HCT116 (cell line): ENCODE measurements at regions not wholly inside any gene's neighbourhood (a gene's known extent, or its start where the extent isn't known, plus 50 kb on each side); places are given as distances from the start of the nearest gene placed in this dataset.
A peak's percentile ranks its signal among the peaks of the same experiment; 100 is the strongest.

Source experiments
- ATAC-seq: fragments of 200-7000 bp; cut with Tn5 transposase; 2 replicates; pipeline ENCODE4 v1.9.1; 2020; ENCODE audit warnings: mild to moderate bottlenecking, moderate library complexity
- BruUV-seq: library from RNA; stranded (reverse); fragments of 400-500 nt; replicated peaks from 2 replicates; lab custom pipeline; 2021; lab: Mats Ljungman, UMichigan
- CTCF ChIA-PET: fragments of 300-600 bp; sonication (Branson Sonifier 250); formaldehyde crosslinking; loops from one replicate; lab custom pipeline; 2021; ENCODE audit warnings: antibody characterized with exemption; lab: Charles Lee
- POLR2A ChIA-PET: fragments of 300-600, 350-600 bp; sonication (Branson Sonifier 250); formaldehyde crosslinking; loops from one replicate; lab custom pipeline; 2021; ENCODE audit warnings: antibody characterized with exemption; lab: Charles Lee
- RAD21 ChIA-PET, 2 experiments: fragments of 300-600 bp; sonication (Branson Sonifier 250); formaldehyde crosslinking; loops; one replicate each; lab custom pipeline; 2023; ENCODE audit warnings: low total read pairs in 2 of 2; ENCODE audit not compliant: uncharacterized antibody in 2 of 2, unreplicated experiment in 2 of 2, low non-redundant PET in 1 of 2; lab: Charles Lee
- DNase-seq: peaks from one replicate; pipeline ENCODE4 v3.0.0-alpha.2; 2010; ENCODE audit warnings: low read depth, low spot score
- H2AFZ ChIP-seq: fragments of 200-600 bp; shearing (Covaris generic), sonication (generic); 2 replicates; pipeline ENCODE4 v1.6.1; 2017; ENCODE audit warnings: low read depth, mixed run types, mixed read lengths, antibody characterized with exemption, low read length; ENCODE audit not compliant: poor library complexity, severe bottlenecking
- H3K27ac ChIP-seq: 2 replicates; pipeline ENCODE4 v1.5.1; 2012; ENCODE audit warnings: low read depth, low read length
- H3K27me3 ChIP-seq: fragments of 200-600 bp; sonication (generic); 2 replicates; pipeline ENCODE4 v1.6.1; 2016; ENCODE audit warnings: mixed run types, low read length, mixed read lengths; ENCODE audit not compliant: insufficient read depth
- H3K36me3 ChIP-seq, 2 experiments: fragments of 200-500 bp in 1 of 2; fragments of 200-600 bp in 1 of 2; sonication (Bioruptor generic) in 1 of 2; sonication (generic) in 1 of 2; 2 replicates each; pipeline versions ENCODE4 v1.5.1 to v1.6.1; 2014 to 2016; ENCODE audit warnings: low read length in 2 of 2, inconsistent platforms in 1 of 2, mixed read lengths in 1 of 2, mixed run types in 1 of 2; ENCODE audit not compliant: insufficient read depth in 2 of 2, control insufficient read depth in 1 of 2
- H3K4me1 ChIP-seq, 2 experiments: fragments of 200-600 bp in 1 of 2; sonication (generic) in 1 of 2; 2 replicates each; pipeline versions ENCODE4 v1.5.1 to v1.6.1; 2012 to 2017; ENCODE audit warnings: low read length in 2 of 2, inconsistent platforms in 1 of 2, mild to moderate bottlenecking in 1 of 2, mixed read lengths in 1 of 2, mixed run types in 1 of 2, moderate library complexity in 1 of 2; ENCODE audit not compliant: insufficient read depth in 2 of 2, control insufficient read depth in 1 of 2
- H3K4me2 ChIP-seq: fragments of 200-600 bp; sonication (generic); 2 replicates; pipeline ENCODE4 v1.6.1; 2017; ENCODE audit warnings: mixed run types, low read length, mixed read lengths
- H3K4me3 ChIP-seq, 2 experiments: fragments of 200-600 bp in 1 of 2; sonication (generic) in 1 of 2; replicated peaks in 1 of 2; 2 replicates each; pipeline ENCODE4 v1.5.1; 2011 to 2016; ENCODE audit warnings: low read length in 2 of 2, control low read depth in 1 of 2, low read depth in 1 of 2, mild to moderate bottlenecking in 1 of 2, mixed read lengths in 1 of 2, mixed run types in 1 of 2
- H3K79me2 ChIP-seq: fragments of 200-600 bp; sonication (generic); 2 replicates; pipeline ENCODE4 v1.6.1; 2017; ENCODE audit warnings: mild to moderate bottlenecking, mixed run types, low read length, moderate library complexity, mixed read lengths; ENCODE audit not compliant: insufficient read depth
- H3K9ac ChIP-seq: fragments of 200-600 bp; sonication (generic); 2 replicates; pipeline ENCODE4 v1.6.1; 2016; ENCODE audit warnings: low read length, mixed read lengths
- H3K9me2 ChIP-seq: fragments of 200-600 bp; sonication (generic), shearing (Covaris generic); 2 replicates; pipeline ENCODE4 v1.6.1; 2017; ENCODE audit warnings: mixed run types, mild to moderate bottlenecking, moderate library complexity; ENCODE audit not compliant: insufficient read depth
- H3K9me3 ChIP-seq, 2 experiments: fragments of 200-500 bp in 1 of 2; fragments of 200-600 bp in 1 of 2; sonication (Bioruptor generic) in 1 of 2; sonication (generic) in 1 of 2; 2 replicates each; pipeline ENCODE4 v1.6.1; 2014 to 2017; ENCODE audit warnings: low read length in 2 of 2, mixed read lengths in 2 of 2, inconsistent platforms in 1 of 2, low read depth in 1 of 2, mild to moderate bottlenecking in 1 of 2, mixed run types in 1 of 2, moderate library complexity in 1 of 2; ENCODE audit not compliant: control insufficient read depth in 1 of 2, insufficient read depth in 1 of 2
- H4K20me1 ChIP-seq: fragments of 200-600 bp; sonication (generic), shearing (Covaris generic); 2 replicates; pipeline ENCODE4 v1.6.1; 2017; ENCODE audit warnings: mixed run types, mild to moderate bottlenecking, moderate library complexity; ENCODE audit not compliant: insufficient read depth
- CEBPB ChIP-seq: IDR thresholded peaks from 2 replicates; pipeline ENCODE4 v1.6.1; 2012; ENCODE audit warnings: low read depth
- EZH2phosphoT487 ChIP-seq: fragments of 200-600 bp; IDR thresholded peaks from 2 replicates; pipeline ENCODE4 v1.6.1; 2018; ENCODE audit warnings: antibody characterized with exemption, borderline replicate concordance
- POLR2AphosphoS5 ChIP-seq: IDR thresholded peaks from 2 replicates; pipeline ENCODE4 v1.6.1; 2011; ENCODE audit warnings: mild to moderate bottlenecking, low read depth, low read length, moderate library complexity
- REST ChIP-seq: IDR thresholded peaks from 2 replicates; pipeline ENCODE4 v1.6.1; 2012; ENCODE audit warnings: low read depth
- SIN3A ChIP-seq: IDR thresholded peaks from 2 replicates; pipeline ENCODE4 v1.6.1; 2012; ENCODE audit warnings: low read depth
- SRF ChIP-seq: IDR thresholded peaks from 2 replicates; pipeline ENCODE4 v1.6.1; 2012; ENCODE audit warnings: low read depth
- TCF7L2 ChIP-seq: IDR thresholded peaks from 2 replicates; pipeline ENCODE4 v1.7.0; 2011; ENCODE audit warnings: borderline replicate concordance, inconsistent platforms; ENCODE audit not compliant: insufficient read depth, insufficient read length; ENCODE audit errors: extremely low read depth
- ZNF274 ChIP-seq: fragments of 200-500 bp; sonication (Bioruptor generic); IDR thresholded peaks from 2 replicates; pipeline ENCODE4 v1.6.1; 2014; ENCODE audit warnings: mild to moderate bottlenecking, low read depth, low read length, inconsistent platforms
- intact Hi-C: fragments of 100-400 bp; cut with micrococcal nuclease; formaldehyde crosslinking; loops from 2 replicates; pipeline ENCODE4 v1.10.0; 2022

- BruUV-seq: no TSS peak
- H3K9me2 ChIP-seq: no peaks in the 10 kb centered on the region
- no peak overlapping the region for H3K4me3 ChIP-seq
- no peaks in the 10 kb centered on the region for H3K79me2 ChIP-seq
- H4K20me1 ChIP-seq: no peaks in the 10 kb centered on the region
- CTCF ChIA-PET: no interaction called here
- 0 out of 2 replicates have a peak, but pooled peaks have one; percentile 32 for ATAC-seq
- H3K9me3 ChIP-seq: no peaks in the 10 kb centered on the region
- peaks cover 23% of the 10 kb centered on the region for H3K27me3 ChIP-seq
- POLR2A ChIA-PET: no interaction called here
- RAD21 ChIA-PET: no interaction called here
- TF ChIP-seq ZNF274 (no peak), POLR2AphosphoS5 (no peak), CEBPB (no peak), TCF7L2 (no peak), SRF (no peak), SIN3A (no peak), REST (no peak), EZH2phosphoT487 (no peak)
- TF ChIP-seq, all 23 proteins: peak for 0
- Histone ChIP-seq H2AFZ (no peak overlapping the region), H3K9ac (no peak overlapping the region), H3K36me3 (no peaks in the 10 kb centered on the region), H3K27ac (no peak overlapping the region), H3K4me1 (no peaks in the 10 kb centered on the region), H3K4me2 (no peak overlapping the region)
- DNase-seq: no peak
- intact Hi-C loops: no loop called here
Measured at GRCh38 chr16:82298472-82298871, 128.4 kb upstream of the MPHOSPH6 start.
